GM23338 (cell line): ENCODE measurements at regions not wholly inside any gene's neighbourhood (a gene's known extent, or its start where the extent isn't known, plus 50 kb on each side); places are given as distances from the start of the nearest gene placed in this dataset.

Experiments
- ATAC-seq: fragments of 200-7000 bp; cut with Tn5 transposase; 3 replicates; pipeline ENCODE4 v1.9.1; 2020
- DNase-seq: peaks from one replicate; pipeline ENCODE4 v3.0.0-alpha.2; 2015; ENCODE audit warnings: low spot score
- H2AFZ ChIP-seq: fragments of 200-600 bp; sonication (generic); 2 replicates; pipeline ENCODE4 v1.8.0; 2016; ENCODE audit warnings: antibody characterized with exemption, mild to moderate bottlenecking, moderate library complexity
- H3F3A ChIP-seq: fragments of 200-600 bp; sonication (generic); replicated peaks from 2 replicates; pipeline ENCODE4 v1.8.0; 2017; ENCODE audit warnings: antibody characterized with exemption, mixed run types, low read depth
- H3K27ac ChIP-seq: fragments of 200-600 bp; sonication (generic); 2 replicates; pipeline ENCODE4 v1.6.1; 2016; ENCODE audit warnings: low read depth
- H3K27me3 ChIP-seq: fragments of 200-600 bp; sonication (generic); 2 replicates; pipeline ENCODE4 v1.8.0; 2016; ENCODE audit warnings: mild to moderate bottlenecking, mixed run types, moderate library complexity; ENCODE audit not compliant: insufficient read depth
- H3K36me3 ChIP-seq: fragments of 200-600 bp; sonication (generic); 2 replicates; pipeline ENCODE4 v1.8.0; 2016; ENCODE audit warnings: mild to moderate bottlenecking; ENCODE audit not compliant: insufficient read depth
- H3K4me1 ChIP-seq: fragments of 200-600 bp; sonication (generic); 2 replicates; pipeline ENCODE4 v1.8.0; 2016; ENCODE audit warnings: mild to moderate bottlenecking, moderate library complexity; ENCODE audit not compliant: insufficient read depth
- H3K4me2 ChIP-seq: fragments of 200-600 bp; sonication (generic); 2 replicates; pipeline ENCODE4 v1.7.1; 2017; ENCODE audit warnings: mixed run types
- H3K4me3 ChIP-seq: fragments of 200-600 bp; sonication (generic); 2 replicates; pipeline ENCODE4 v1.6.1; 2016; ENCODE audit warnings: mixed run types
- H3K79me2 ChIP-seq: fragments of 200-600 bp; sonication (generic); replicated peaks from 2 replicates; pipeline ENCODE4 v1.8.0; 2017; ENCODE audit warnings: mild to moderate bottlenecking; ENCODE audit not compliant: insufficient read depth
- H3K9me2 ChIP-seq: fragments of 200-600 bp; sonication (generic); 2 replicates; pipeline ENCODE4 v1.8.0; 2017; ENCODE audit not compliant: insufficient read depth
- H4K20me1 ChIP-seq: fragments of 200-600 bp; sonication (generic); replicated peaks from 2 replicates; pipeline ENCODE4 v1.8.0; 2017; ENCODE audit warnings: mild to moderate bottlenecking; ENCODE audit not compliant: insufficient read depth
- H3K27ac Mint-ChIP-seq: 2 replicates; pipeline ENCODE4 v1.8.0; 2020; ENCODE audit warnings: inconsistent platforms, mild to moderate bottlenecking, moderate library complexity, mixed read lengths
- H3K27me3 Mint-ChIP-seq: 3 replicates; pipeline ENCODE4 v1.8.0; 2022; ENCODE audit warnings: low read depth, mild to moderate bottlenecking, moderate library complexity, mixed read lengths, inconsistent platforms; ENCODE audit not compliant: insufficient read depth, poor library complexity
- H3K36me3 Mint-ChIP-seq: 3 replicates; pipeline ENCODE4 v1.8.0; 2021; ENCODE audit warnings: low read depth, mild to moderate bottlenecking, inconsistent platforms, moderate library complexity, mixed read lengths
- H3K4me1 Mint-ChIP-seq: 3 replicates; pipeline ENCODE4 v1.8.0; 2020; ENCODE audit warnings: mild to moderate bottlenecking, inconsistent platforms, mixed read lengths
- H3K4me3 Mint-ChIP-seq: 3 replicates; pipeline ENCODE4 v1.8.0; 2021; ENCODE audit warnings: moderate library complexity, mild to moderate bottlenecking, inconsistent platforms, mixed read lengths
- H3K9me3 Mint-ChIP-seq: 3 replicates; pipeline ENCODE4 v1.8.0; 2020; ENCODE audit warnings: moderate library complexity, mild to moderate bottlenecking, inconsistent platforms, mixed read lengths
- CREB1 ChIP-seq: fragments of 250-450 bp; sonication (Bioruptor Pico); IDR thresholded peaks from 2 replicates; pipeline ENCODE4 v1.5.0; 2020; ENCODE audit warnings: low read depth, mild to moderate bottlenecking, moderate library complexity
- EZH2 ChIP-seq: fragments of 200-600 bp; sonication (generic); IDR thresholded peaks from one replicate; pipeline ENCODE4 v1.8.0; 2017; ENCODE audit warnings: antibody characterized with exemption, mild to moderate bottlenecking, low read depth; ENCODE audit not compliant: unreplicated experiment
- EZH2phosphoT487 ChIP-seq: fragments of 200-600 bp; sonication (generic); IDR thresholded peaks from one replicate; pipeline ENCODE4 v1.8.1; 2018; ENCODE audit warnings: antibody characterized with exemption; ENCODE audit not compliant: unreplicated experiment
- JUNB ChIP-seq: IDR thresholded peaks from one replicate; pipeline ENCODE4 v1.6.1; 2016; ENCODE audit warnings: antibody characterized with exemption; ENCODE audit not compliant: unreplicated experiment
- POLR2AphosphoS5 ChIP-seq: IDR thresholded peaks from 2 replicates; pipeline ENCODE4 v1.6.1; 2016; ENCODE audit warnings: antibody characterized with exemption, low read depth
- STAT1 ChIP-seq: IDR thresholded peaks from one replicate; pipeline ENCODE4 v1.6.1; 2016; ENCODE audit warnings: antibody characterized with exemption; ENCODE audit not compliant: unreplicated experiment
- ZNF114 ChIP-seq: fragments of 250-450 bp; sonication (Bioruptor Pico); IDR thresholded peaks from 2 replicates; pipeline ENCODE4 v1.5.0; 2020; ENCODE audit warnings: mild to moderate bottlenecking, moderate library complexity
- ZNF331 ChIP-seq: fragments of 250-450 bp; sonication (Bioruptor Pico); IDR thresholded peaks from 2 replicates; pipeline ENCODE4 v1.5.0; 2020; ENCODE audit warnings: low read depth, mild to moderate bottlenecking, moderate library complexity
- TF ChIP-seq, protein P1 (sequence below): IDR thresholded peaks from one replicate; pipeline ENCODE4 v1.6.1; 2018; ENCODE audit warnings: antibody characterized with exemption; ENCODE audit not compliant: unreplicated experiment
- TF ChIP-seq, protein P2 (sequence below): IDR thresholded peaks from 2 replicates; pipeline ENCODE4 v1.6.1; 2016; ENCODE audit warnings: antibody characterized with exemption

DNA sequence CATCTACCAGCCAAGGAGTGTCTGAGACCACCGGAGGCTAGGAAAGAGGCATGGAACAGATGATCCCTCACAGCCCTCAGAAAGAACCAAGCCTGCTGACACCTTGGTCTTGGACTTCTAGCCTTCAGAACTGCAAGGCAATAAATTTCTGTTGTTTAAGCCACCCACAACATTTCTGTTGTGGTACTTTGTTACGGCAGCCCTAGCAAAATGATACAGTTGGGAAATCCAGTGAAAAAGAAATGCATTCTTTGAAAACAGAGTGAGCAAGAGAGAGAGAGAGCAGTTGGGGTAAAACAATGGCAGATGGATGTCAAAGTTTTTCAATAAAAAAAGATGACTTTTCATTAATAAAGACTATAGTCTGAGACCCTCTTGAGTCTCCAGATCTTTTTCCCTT lies 219.4 kb downstream of the NFKBIZ start (continued):
- TF ChIP-seq, protein P1, sequence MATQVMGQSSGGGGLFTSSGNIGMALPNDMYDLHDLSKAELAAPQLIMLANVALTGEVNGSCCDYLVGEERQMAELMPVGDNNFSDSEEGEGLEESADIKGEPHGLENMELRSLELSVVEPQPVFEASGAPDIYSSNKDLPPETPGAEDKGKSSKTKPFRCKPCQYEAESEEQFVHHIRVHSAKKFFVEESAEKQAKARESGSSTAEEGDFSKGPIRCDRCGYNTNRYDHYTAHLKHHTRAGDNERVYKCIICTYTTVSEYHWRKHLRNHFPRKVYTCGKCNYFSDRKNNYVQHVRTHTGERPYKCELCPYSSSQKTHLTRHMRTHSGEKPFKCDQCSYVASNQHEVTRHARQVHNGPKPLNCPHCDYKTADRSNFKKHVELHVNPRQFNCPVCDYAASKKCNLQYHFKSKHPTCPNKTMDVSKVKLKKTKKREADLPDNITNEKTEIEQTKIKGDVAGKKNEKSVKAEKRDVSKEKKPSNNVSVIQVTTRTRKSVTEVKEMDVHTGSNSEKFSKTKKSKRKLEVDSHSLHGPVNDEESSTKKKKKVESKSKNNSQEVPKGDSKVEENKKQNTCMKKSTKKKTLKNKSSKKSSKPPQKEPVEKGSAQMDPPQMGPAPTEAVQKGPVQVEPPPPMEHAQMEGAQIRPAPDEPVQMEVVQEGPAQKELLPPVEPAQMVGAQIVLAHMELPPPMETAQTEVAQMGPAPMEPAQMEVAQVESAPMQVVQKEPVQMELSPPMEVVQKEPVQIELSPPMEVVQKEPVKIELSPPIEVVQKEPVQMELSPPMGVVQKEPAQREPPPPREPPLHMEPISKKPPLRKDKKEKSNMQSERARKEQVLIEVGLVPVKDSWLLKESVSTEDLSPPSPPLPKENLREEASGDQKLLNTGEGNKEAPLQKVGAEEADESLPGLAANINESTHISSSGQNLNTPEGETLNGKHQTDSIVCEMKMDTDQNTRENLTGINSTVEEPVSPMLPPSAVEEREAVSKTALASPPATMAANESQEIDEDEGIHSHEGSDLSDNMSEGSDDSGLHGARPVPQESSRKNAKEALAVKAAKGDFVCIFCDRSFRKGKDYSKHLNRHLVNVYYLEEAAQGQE = no peak
- no peak for TF ChIP-seq ZNF114 (CRISPR knock-in tag)
- no peak for TF ChIP-seq CREB1 (CRISPR knock-in tag)
- TF ChIP-seq POLR2AphosphoS5 = no peak

DNA sequence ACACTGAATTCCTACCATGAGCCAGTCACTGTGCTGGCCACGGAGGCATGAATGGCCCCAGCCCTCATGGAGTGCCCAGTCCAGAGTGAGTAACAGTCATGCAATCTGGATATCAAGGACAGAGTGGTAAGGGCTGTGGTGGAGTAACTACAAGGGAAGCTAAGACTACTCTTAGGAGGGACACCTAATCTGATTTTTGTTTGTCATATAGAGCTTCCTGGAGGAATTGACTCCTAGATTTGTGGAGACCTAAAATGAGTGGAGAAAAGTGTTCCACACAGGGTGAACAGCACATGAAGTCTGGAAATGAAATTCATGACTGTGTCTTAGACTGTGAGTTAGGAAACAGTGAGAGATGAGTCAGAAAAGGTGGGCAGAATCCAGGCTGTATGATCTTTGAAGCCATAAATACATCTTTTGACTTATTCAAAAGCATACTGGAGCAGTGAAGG lies 219.9 kb downstream of the NFKBIZ start:
- Histone ChIP-seq H3K36me3 (no peaks in the 10 kb centered on the region), H3F3A (no peaks in the 10 kb centered on the region), H3K9me2 (no peaks in the 10 kb centered on the region), H3K27me3 (no peaks in the 10 kb centered on the region), H2AFZ (peak overlapping the region; percentile 43; the same call in 1 of the 2 replicates), H3K27ac (no peak overlapping the region), H3K4me2 (no peak overlapping the region), H3K4me3 (no peak overlapping the region), H4K20me1 (no peaks in the 10 kb centered on the region), H3K79me2 (no peaks in the 10 kb centered on the region), H3K4me1 (no peaks in the 10 kb centered on the region)
- TF ChIP-seq EZH2phosphoT487 (no peak), ZNF331 (CRISPR knock-in tag) (no peak), JUNB (no peak)
- TF ChIP-seq, protein P2, sequence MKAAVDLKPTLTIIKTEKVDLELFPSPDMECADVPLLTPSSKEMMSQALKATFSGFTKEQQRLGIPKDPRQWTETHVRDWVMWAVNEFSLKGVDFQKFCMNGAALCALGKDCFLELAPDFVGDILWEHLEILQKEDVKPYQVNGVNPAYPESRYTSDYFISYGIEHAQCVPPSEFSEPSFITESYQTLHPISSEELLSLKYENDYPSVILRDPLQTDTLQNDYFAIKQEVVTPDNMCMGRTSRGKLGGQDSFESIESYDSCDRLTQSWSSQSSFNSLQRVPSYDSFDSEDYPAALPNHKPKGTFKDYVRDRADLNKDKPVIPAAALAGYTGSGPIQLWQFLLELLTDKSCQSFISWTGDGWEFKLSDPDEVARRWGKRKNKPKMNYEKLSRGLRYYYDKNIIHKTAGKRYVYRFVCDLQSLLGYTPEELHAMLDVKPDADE = no peak
- peaks cover 6% of the 10 kb centered on the region; the same call in 2 of the 3 replicates for H3K36me3 Mint-ChIP-seq
- no peaks in the 10 kb centered on the region for H3K4me1 Mint-ChIP-seq
- H3K4me3 Mint-ChIP-seq = no peak overlapping the region
- H3K27me3 Mint-ChIP-seq = peaks cover 1% of the 10 kb centered on the region
- no peak for ATAC-seq
- DNase-seq = no peak
- H3K9me3 Mint-ChIP-seq = peaks cover 16% of the 10 kb centered on the region
- H3K27ac Mint-ChIP-seq = no peak overlapping the region

DNA sequence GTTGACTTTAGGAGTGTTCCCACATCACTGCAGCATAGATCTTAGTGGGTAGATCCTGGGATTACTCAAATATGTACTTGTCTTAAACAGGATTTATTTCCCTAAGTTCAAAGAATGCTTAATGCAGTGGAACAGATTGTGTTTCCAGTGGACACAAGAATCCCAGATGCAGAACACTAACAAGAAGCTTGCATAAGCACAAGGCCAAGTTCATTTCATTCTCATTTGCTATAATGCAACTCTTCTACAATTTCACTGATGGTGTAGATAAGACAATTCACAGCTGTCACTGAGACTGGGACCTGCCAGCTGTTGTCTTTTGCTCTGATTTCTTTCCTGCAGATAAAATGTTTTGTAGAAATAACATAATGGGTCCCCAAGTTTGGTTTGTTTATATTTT lies 225.6 kb downstream of the NFKBIZ start:
- peaks cover 17% of the 10 kb centered on the region for H3K4me1 Mint-ChIP-seq
- DNase-seq (no peak), ATAC-seq (no peak)
- H2AFZ ChIP-seq = no peak overlapping the region
- peaks cover 14% of the 10 kb centered on the region; the same call in 1 of the 2 replicates for H3K4me1 ChIP-seq
- peaks cover 16% of the 10 kb centered on the region for H3K9me3 Mint-ChIP-seq
- H3F3A ChIP-seq = no peaks in the 10 kb centered on the region
- no peaks in the 10 kb centered on the region for H3K9me2 ChIP-seq
- no peak overlapping the region for H3K4me3 Mint-ChIP-seq
- no peaks in the 10 kb centered on the region for H4K20me1 ChIP-seq
- peaks cover 6% of the 10 kb centered on the region; the same call in 2 of the 3 replicates for H3K36me3 Mint-ChIP-seq
- no peaks in the 10 kb centered on the region for H3K79me2 ChIP-seq
- no peaks in the 10 kb centered on the region for H3K36me3 ChIP-seq
- H3K4me2 ChIP-seq = no peak overlapping the region
- no peak overlapping the region for H3K4me3 ChIP-seq
- H3K27ac ChIP-seq = no peak overlapping the region
- H3K27me3 Mint-ChIP-seq = peaks cover 1% of the 10 kb centered on the region
- H3K27ac Mint-ChIP-seq = no peak overlapping the region
- H3K27me3 ChIP-seq = no peaks in the 10 kb centered on the region
- TF ChIP-seq STAT1 (no peak), EZH2 (no peak), JUNB (no peak), ZNF331 (CRISPR knock-in tag) (no peak)
- TF ChIP-seq, protein P2 = no peak
